ENCODE measurements at regions not wholly inside any gene's neighbourhood (a gene's known extent, or its start where the extent isn't known, plus 50 kb on each side); places are given as distances from the start of the nearest gene placed in this dataset.

DNA sequence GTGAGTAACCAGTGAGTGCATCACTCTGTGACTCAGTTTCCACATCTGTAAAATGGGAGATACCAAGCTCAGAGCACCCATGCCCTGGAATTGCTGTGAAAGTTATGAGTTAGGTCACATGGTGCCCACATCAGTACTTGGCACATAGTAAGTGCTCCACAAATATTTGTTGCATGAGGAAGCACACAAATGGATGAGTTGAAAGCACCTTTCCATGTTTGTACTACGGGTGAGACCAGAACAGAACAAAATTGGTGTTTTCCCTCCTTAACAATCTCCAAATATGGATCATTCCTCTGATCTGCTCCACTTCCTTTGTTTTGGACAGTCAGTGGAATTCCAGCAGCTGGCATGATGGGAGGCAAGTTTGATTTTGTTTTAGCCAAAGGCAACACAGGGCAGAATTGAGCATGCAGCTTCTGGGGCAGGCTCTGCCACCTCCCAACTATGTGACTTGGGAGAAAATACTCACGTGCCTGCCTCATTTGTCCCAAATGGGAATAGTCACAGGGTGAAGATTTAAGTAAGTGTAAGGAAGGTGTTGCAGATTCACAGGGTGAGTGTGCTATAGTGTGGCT is 503.7 kb upstream of the SULF2 start:
- no peak overlapping the region for H2BK120ac ChIP-seq (ENCODE audit: low read depth, low read length)
- no peak overlapping the region for H3K9ac ChIP-seq (ENCODE audit: low read length)
- no peak overlapping the region for H3K4me3 ChIP-seq (ENCODE audit: insufficient read depth in 1 of 2, low read depth in 1 of 2, low read length in 2 of 2)
- H3K4me2 ChIP-seq (ENCODE audit: low read length, poor library complexity, severe bottlenecking), result no peak overlapping the region
- H2BK5ac ChIP-seq (ENCODE audit: low read depth, low read length, poor library complexity, severe bottlenecking), result no peak overlapping the region
- H3K23ac ChIP-seq (ENCODE audit: low read length in 2 of 2), result no peak overlapping the region
- no peak overlapping the region for H3K14ac ChIP-seq (ENCODE audit: low read length in 2 of 2)
- H3K27me3 ChIP-seq (ENCODE audit: control insufficient read depth in 1 of 2, insufficient read depth in 1 of 2, low read length in 2 of 2), result peaks cover 15 to 36% of the 10 kb centered on the region in 2 experiments
- no peaks in the 10 kb centered on the region for H3K9me3 ChIP-seq (ENCODE audit: control insufficient read depth, low read length)
- H3K27ac ChIP-seq (ENCODE audit: low read length, poor library complexity, severe bottlenecking), result no peak overlapping the region
- H4K8ac ChIP-seq (ENCODE audit: low read length), result no peak overlapping the region
- H3K79me1 ChIP-seq (replicated peaks; ENCODE audit: low read length, poor library complexity, severe bottlenecking), result no peaks in the 10 kb centered on the region
- H2BK12ac ChIP-seq (ENCODE audit: low read length in 2 of 2), result no peak overlapping the region
- H2AK5ac ChIP-seq (ENCODE audit: low read length, severe bottlenecking), result peak overlapping the region; percentile 8
- H3K4ac ChIP-seq (ENCODE audit: low read depth in 1 of 2, low read length in 2 of 2), result no peak overlapping the region
- H3K4me1 ChIP-seq (ENCODE audit: control insufficient read depth, insufficient read depth, low read depth, low read length), result peaks cover 22% of the 10 kb centered on the region
- no peaks in the 10 kb centered on the region for H3K36me3 ChIP-seq (ENCODE audit: control insufficient read depth in 1 of 2, insufficient read depth in 2 of 2, low read depth in 1 of 2, low read length in 2 of 2)
- no peak overlapping the region for H4K91ac ChIP-seq (ENCODE audit: low read length)
- no peak overlapping the region for H2AFZ ChIP-seq (ENCODE audit: low read depth, low read length)
- WGBS, result 86% methylated on average over 2 of the region's 2 CpGs
- H3K18ac ChIP-seq (ENCODE audit: low read depth in 1 of 2, low read length in 2 of 2), result no peak overlapping the region
- no peak for DNase-seq
- H2BK15ac ChIP-seq (ENCODE audit: low read depth, poor library complexity, severe bottlenecking), result no peak overlapping the region

DNA sequence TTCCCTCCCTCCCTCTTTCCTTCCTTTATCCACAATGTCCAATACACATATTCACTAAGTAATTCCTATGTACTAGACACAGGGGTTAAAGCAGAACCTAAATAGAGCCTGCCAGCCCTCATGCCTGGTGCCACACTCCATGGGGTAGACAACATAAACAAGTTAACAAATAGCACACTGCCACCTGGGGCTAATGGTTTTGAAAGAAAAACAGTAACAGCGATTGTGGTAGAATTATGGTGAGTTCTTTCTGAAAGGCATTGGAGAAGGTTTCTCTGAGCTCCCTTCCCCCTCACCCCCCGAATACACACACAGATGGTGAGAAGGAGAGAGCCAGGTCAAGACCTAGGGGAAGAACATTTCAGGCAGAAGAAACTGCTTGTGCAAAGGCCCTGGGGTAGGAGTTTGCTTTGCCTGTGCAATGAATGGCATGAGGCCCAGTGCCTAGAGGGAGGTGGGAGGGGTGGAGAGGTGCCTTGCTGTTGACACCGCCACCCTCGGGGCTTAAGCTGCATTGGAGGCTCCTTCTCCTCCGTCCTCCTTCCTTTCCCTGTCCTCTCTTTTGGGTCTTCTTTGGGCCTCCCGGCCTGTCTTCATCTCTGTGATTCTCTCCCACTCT is 502.4 kb upstream of the SULF2 start:
- WGBS, result 98% methylated on average over 4 of the region's 6 CpGs
- no peak overlapping the region for H3K18ac ChIP-seq (ENCODE audit: low read depth in 1 of 2, low read length in 2 of 2)

DNA sequence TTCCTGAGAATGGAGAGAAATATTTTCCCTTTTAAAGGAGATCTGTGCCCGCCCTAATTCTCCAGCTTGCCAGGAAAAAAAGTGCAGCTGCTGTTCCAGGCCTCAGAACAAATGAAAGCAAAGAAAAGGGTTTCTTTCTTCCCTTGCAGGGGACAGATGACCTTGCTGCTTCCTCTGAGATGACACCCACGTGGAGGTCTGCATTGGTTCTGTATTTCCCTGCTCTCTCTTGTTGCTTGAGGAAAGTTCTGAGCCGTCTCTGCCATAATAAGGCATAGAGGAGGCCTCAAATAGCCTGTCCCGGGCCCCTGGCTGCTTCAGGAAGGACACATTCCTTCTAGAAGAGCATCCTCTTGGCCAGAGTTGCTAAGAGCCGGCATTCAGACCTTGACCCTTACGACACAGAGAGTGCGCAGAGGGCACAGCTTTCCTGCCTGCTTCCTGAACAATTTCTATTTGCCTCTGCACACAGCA is 501.8 kb upstream of the SULF2 start:
- Histone ChIP-seq H2BK15ac (ENCODE audit: low read depth, poor library complexity, severe bottlenecking) (no peak overlapping the region), H3K27ac (ENCODE audit: low read length, poor library complexity, severe bottlenecking) (peak overlapping the region; percentile 83), H2BK5ac (ENCODE audit: low read depth, low read length, poor library complexity, severe bottlenecking) (peak overlapping the region; percentile 4), H3K4me3 (ENCODE audit: insufficient read depth in 1 of 2, low read depth in 1 of 2, low read length in 2 of 2) (no peak overlapping the region), H3K23ac (ENCODE audit: low read length in 2 of 2) (no peak overlapping the region), H3K79me1 (replicated peaks; ENCODE audit: low read length, poor library complexity, severe bottlenecking) (no peaks in the 10 kb centered on the region), H4K91ac (ENCODE audit: low read length) (no peak overlapping the region), H3K27me3 (ENCODE audit: control insufficient read depth in 1 of 2, insufficient read depth in 1 of 2, low read length in 2 of 2) (peaks cover 18 to 39% of the 10 kb centered on the region in 2 experiments), H3K9ac (ENCODE audit: low read length) (no peak overlapping the region), H2AK5ac (ENCODE audit: low read length, severe bottlenecking) (peak overlapping the region; percentile 82), H3K4ac (ENCODE audit: low read depth in 1 of 2, low read length in 2 of 2) (no peak overlapping the region), H4K8ac (ENCODE audit: low read length) (no peak overlapping the region), H3K36me3 (ENCODE audit: control insufficient read depth in 1 of 2, insufficient read depth in 2 of 2, low read depth in 1 of 2, low read length in 2 of 2) (no peaks in the 10 kb centered on the region), H2BK120ac (ENCODE audit: low read depth, low read length) (no peak overlapping the region), H2AFZ (ENCODE audit: low read depth, low read length) (no peak overlapping the region), H3K14ac (ENCODE audit: low read length in 2 of 2) (peak overlapping the region in 1 of 2 experiments; percentile 18), H3K9me3 (ENCODE audit: control insufficient read depth, low read length) (no peaks in the 10 kb centered on the region), H3K4me2 (ENCODE audit: low read length, poor library complexity, severe bottlenecking) (no peak overlapping the region), H2BK12ac (ENCODE audit: low read length in 2 of 2) (peak overlapping the region in 1 of 2 experiments; percentile 80), H3K18ac (ENCODE audit: low read depth in 1 of 2, low read length in 2 of 2) (peak overlapping the region in 1 of 2 experiments; percentile 50), H3K4me1 (ENCODE audit: control insufficient read depth, insufficient read depth, low read depth, low read length) (peaks cover 25% of the 10 kb centered on the region)
- no peak for DNase-seq
- 34% methylated on average over 7 of the region's 7 CpGs for WGBS

More for the DNA sequence above, 502.4 kb upstream of the SULF2 start:
- H2AFZ ChIP-seq (ENCODE audit: low read depth, low read length), result no peak overlapping the region
- H3K4me1 ChIP-seq (ENCODE audit: control insufficient read depth, insufficient read depth, low read depth, low read length), result peaks cover 26% of the 10 kb centered on the region
- no peak overlapping the region for H3K4ac ChIP-seq (ENCODE audit: low read depth in 1 of 2, low read length in 2 of 2)
- H3K9me3 ChIP-seq (ENCODE audit: control insufficient read depth, low read length), result no peaks in the 10 kb centered on the region
- peak overlapping the region in 1 of 2 experiments; percentile 25 for H3K23ac ChIP-seq (ENCODE audit: low read length in 2 of 2)
- no peak overlapping the region for H3K9ac ChIP-seq (ENCODE audit: low read length)
- no peaks in the 10 kb centered on the region for H3K36me3 ChIP-seq (ENCODE audit: control insufficient read depth in 1 of 2, insufficient read depth in 2 of 2, low read depth in 1 of 2, low read length in 2 of 2)
- H3K27me3 ChIP-seq (ENCODE audit: control insufficient read depth in 1 of 2, insufficient read depth in 1 of 2, low read length in 2 of 2), result peaks cover 18 to 40% of the 10 kb centered on the region in 2 experiments
- peak overlapping the region; percentile 83 for H3K27ac ChIP-seq (ENCODE audit: low read length, poor library complexity, severe bottlenecking)
- DNase-seq, result no peak
- H3K14ac ChIP-seq (ENCODE audit: low read length in 2 of 2), result no peak overlapping the region
- no peak overlapping the region for H2BK5ac ChIP-seq (ENCODE audit: low read depth, low read length, poor library complexity, severe bottlenecking)
- no peak overlapping the region for H2BK15ac ChIP-seq (ENCODE audit: low read depth, poor library complexity, severe bottlenecking)
- no peak overlapping the region for H3K4me2 ChIP-seq (ENCODE audit: low read length, poor library complexity, severe bottlenecking)
- no peaks in the 10 kb centered on the region for H3K79me1 ChIP-seq (replicated peaks; ENCODE audit: low read length, poor library complexity, severe bottlenecking)
- peak overlapping the region; percentile 95 for H2AK5ac ChIP-seq (ENCODE audit: low read length, severe bottlenecking)
- no peak overlapping the region for H2BK12ac ChIP-seq (ENCODE audit: low read length in 2 of 2)
- H2BK120ac ChIP-seq (ENCODE audit: low read depth, low read length), result no peak overlapping the region
- no peak overlapping the region for H4K91ac ChIP-seq (ENCODE audit: low read length)
- no peak overlapping the region for H4K8ac ChIP-seq (ENCODE audit: low read length)
- H3K4me3 ChIP-seq (ENCODE audit: insufficient read depth in 1 of 2, low read depth in 1 of 2, low read length in 2 of 2), result no peak overlapping the region

DNA sequence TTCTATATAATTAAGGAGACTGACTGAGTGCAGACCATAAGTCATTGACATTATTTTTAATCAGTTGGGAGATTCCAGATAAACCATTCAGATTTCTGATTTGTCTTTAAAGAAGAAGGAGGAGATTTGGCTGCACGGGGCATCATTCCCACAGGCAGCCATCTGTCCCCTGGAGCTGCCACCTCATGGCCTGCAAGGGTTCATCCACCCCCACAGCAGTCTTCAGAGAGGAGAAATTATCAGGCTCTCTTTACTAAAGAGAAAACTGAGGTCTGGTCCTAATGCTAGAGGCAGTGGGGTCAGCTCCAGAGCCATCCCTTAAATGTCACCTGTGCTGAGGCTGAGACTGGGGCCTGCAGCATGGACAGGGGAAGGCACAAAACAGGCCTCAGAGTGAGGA is 501.3 kb upstream of the SULF2 start:
- Histone ChIP-seq H4K8ac (ENCODE audit: low read length) (no peak overlapping the region), H3K9me3 (ENCODE audit: control insufficient read depth, low read length) (no peaks in the 10 kb centered on the region), H2BK5ac (ENCODE audit: low read depth, low read length, poor library complexity, severe bottlenecking) (peak overlapping the region; percentile 49), H2BK120ac (ENCODE audit: low read depth, low read length) (peak overlapping the region; percentile 43), H3K14ac (ENCODE audit: low read length in 2 of 2) (no peak overlapping the region), H3K27me3 (ENCODE audit: control insufficient read depth in 1 of 2, insufficient read depth in 1 of 2, low read length in 2 of 2) (peaks cover 19 to 37% of the 10 kb centered on the region in 2 experiments), H3K79me1 (replicated peaks; ENCODE audit: low read length, poor library complexity, severe bottlenecking) (no peaks in the 10 kb centered on the region), H2AFZ (ENCODE audit: low read depth, low read length) (no peak overlapping the region), H3K36me3 (ENCODE audit: control insufficient read depth in 1 of 2, insufficient read depth in 2 of 2, low read depth in 1 of 2, low read length in 2 of 2) (no peaks in the 10 kb centered on the region), H3K23ac (ENCODE audit: low read length in 2 of 2) (no peak overlapping the region), H3K4me3 (ENCODE audit: insufficient read depth in 1 of 2, low read depth in 1 of 2, low read length in 2 of 2) (no peak overlapping the region), H4K91ac (ENCODE audit: low read length) (no peak overlapping the region), H3K4ac (ENCODE audit: low read depth in 1 of 2, low read length in 2 of 2) (no peak overlapping the region), H2BK15ac (ENCODE audit: low read depth, poor library complexity, severe bottlenecking) (no peak overlapping the region), H3K4me1 (ENCODE audit: control insufficient read depth, insufficient read depth, low read depth, low read length) (peaks cover 25% of the 10 kb centered on the region), H2AK5ac (ENCODE audit: low read length, severe bottlenecking) (peak overlapping the region; percentile 82), H3K4me2 (ENCODE audit: low read length, poor library complexity, severe bottlenecking) (no peak overlapping the region), H3K18ac (ENCODE audit: low read depth in 1 of 2, low read length in 2 of 2) (no peak overlapping the region), H2BK12ac (ENCODE audit: low read length in 2 of 2) (peak overlapping the region in 1 of 2 experiments; percentile 80), H3K27ac (ENCODE audit: low read length, poor library complexity, severe bottlenecking) (peak overlapping the region; percentile 83), H3K9ac (ENCODE audit: low read length) (no peak overlapping the region)
- WGBS, result 50% methylated on average over 1 of the region's 1 CpG
- DNase-seq, result no peak
